ENCODE measurements at regions not wholly inside any gene's neighbourhood (a gene's known extent, or its start where the extent isn't known, plus 50 kb on each side); places are given as distances from the start of the nearest gene placed in this dataset.
"Not testable (repeated sequence)": the region's sequence is repeated elsewhere in the genome, so short reads cannot be mapped to it uniquely, and the experiment has no call there.

GRCh38 chr21:8395992-8396391 is 2125.4 kb upstream of the TPTE start:
- not testable (repeated sequence) for TF ChIP-seq CTCF, POLR2AphosphoS5, POLR2A (IDR thresholded peaks at IDR 0.05)

Measured in gastroesophageal sphincter (tissue), 3 donors.